ENCODE measurements at regions not wholly inside any gene's neighbourhood (a gene's known extent, or its start where the extent isn't known, plus 50 kb on each side); places are given as distances from the start of the nearest gene placed in this dataset.

DNA sequence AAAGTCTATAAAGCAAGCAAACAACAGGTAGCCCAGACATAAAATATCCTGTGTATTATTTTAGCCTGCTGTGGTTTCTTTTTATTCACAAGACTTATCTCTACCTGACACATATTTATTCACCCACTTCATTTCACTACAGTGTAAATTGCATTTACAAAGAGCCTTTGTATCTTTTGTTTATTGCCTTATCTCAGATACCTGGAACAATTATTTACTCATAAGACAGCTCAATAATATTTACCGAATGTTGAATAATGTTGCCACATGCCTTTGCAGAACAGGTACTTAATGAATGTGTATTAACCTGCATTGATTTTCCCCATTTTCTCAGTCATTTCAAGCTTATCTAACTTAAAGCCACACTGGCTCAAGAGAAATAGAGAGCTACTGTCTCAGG, 603.6 kb downstream of the FBXO15 start:
- CTCF ChIA-PET: no interaction called here
- ATAC-seq (ENCODE audit: low read depth): no peak
- Mint-ChIP-seq H3K27me3 (no peaks in the 10 kb centered on the region), H3K9me3 (no peaks in the 10 kb centered on the region), H3K4me1 (no peaks in the 10 kb centered on the region), H3K4me3 (no peak overlapping the region), H3K27ac (no peak overlapping the region), H3K36me3 (ENCODE audit: low read depth) (no peaks in the 10 kb centered on the region)
- no peak for DNase-seq
- TF ChIP-seq, protein P1, sequence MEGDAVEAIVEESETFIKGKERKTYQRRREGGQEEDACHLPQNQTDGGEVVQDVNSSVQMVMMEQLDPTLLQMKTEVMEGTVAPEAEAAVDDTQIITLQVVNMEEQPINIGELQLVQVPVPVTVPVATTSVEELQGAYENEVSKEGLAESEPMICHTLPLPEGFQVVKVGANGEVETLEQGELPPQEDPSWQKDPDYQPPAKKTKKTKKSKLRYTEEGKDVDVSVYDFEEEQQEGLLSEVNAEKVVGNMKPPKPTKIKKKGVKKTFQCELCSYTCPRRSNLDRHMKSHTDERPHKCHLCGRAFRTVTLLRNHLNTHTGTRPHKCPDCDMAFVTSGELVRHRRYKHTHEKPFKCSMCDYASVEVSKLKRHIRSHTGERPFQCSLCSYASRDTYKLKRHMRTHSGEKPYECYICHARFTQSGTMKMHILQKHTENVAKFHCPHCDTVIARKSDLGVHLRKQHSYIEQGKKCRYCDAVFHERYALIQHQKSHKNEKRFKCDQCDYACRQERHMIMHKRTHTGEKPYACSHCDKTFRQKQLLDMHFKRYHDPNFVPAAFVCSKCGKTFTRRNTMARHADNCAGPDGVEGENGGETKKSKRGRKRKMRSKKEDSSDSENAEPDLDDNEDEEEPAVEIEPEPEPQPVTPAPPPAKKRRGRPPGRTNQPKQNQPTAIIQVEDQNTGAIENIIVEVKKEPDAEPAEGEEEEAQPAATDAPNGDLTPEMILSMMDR (IDR thresholded peaks at IDR 0.05): no peak
- intact Hi-C loops (cut with micrococcal nuclease): no loop called here
- POLR2A ChIA-PET: no interaction called here

DNA sequence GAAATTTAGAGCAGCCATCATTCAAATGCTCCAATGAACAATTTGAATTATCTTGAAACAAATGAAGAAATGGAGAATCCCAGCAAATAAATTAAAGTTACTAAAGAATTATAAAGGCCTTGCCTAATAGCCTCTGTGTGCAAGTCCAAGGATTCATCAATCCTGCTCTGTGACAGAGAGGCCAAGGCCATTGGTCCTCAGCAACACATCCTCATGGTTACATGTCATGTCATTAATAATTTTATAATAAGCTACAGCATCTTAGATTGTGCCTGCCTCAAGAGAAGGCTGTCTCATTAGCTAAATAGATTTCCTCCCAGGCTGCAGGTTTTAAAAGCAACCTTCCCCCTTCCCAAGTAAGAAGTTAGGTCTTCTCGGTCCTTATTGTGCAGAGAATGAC, 611.6 kb downstream of the FBXO15 start:
- no peak overlapping the region for H3K4me3 Mint-ChIP-seq
- ChIA-PET POLR2A (no interaction called here), CTCF (no interaction called here)
- TF ChIP-seq, protein P1 (IDR thresholded peaks at IDR 0.05): no peak
- H3K9me3 Mint-ChIP-seq: no peaks in the 10 kb centered on the region
- no peak for DNase-seq
- H3K36me3 Mint-ChIP-seq (ENCODE audit: low read depth): no peaks in the 10 kb centered on the region
- intact Hi-C loops (cut with micrococcal nuclease): no loop called here
- no peaks in the 10 kb centered on the region for H3K4me1 Mint-ChIP-seq
- H3K27me3 Mint-ChIP-seq: no peaks in the 10 kb centered on the region
- H3K27ac Mint-ChIP-seq: no peak overlapping the region
- no peak for ATAC-seq (ENCODE audit: low read depth)

DNA sequence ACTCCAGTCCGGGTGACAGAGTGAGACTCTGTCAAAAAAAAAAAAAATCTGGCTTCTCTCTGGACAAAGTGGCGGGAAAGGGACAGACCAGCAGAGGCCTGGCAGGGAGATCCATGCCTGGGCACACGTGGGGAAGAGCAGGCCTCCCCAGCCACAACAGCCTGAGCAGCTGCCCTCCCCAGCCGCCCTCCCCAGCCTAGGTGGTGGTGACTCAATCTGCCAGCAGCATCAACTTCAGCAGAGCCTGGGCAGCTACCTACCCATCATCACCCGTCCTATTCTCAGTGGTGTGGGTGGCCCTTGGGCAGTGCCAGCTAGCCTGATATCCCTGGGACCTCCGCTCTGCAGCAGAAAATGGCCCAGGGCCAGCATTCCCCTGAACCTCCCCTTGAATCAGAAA, 612.4 kb downstream of the FBXO15 start:
- ATAC-seq (ENCODE audit: low read depth) (no peak), DNase-seq (no peak)
- ChIA-PET POLR2A (no interaction called here), CTCF (no interaction called here)
- no peak overlapping the region for H3K27ac Mint-ChIP-seq
- no peak overlapping the region for H3K4me3 Mint-ChIP-seq
- H3K9me3 Mint-ChIP-seq: no peaks in the 10 kb centered on the region
- TF ChIP-seq, protein P1 (IDR thresholded peaks at IDR 0.05): no peak
- intact Hi-C loops (cut with micrococcal nuclease): no loop called here
- no peaks in the 10 kb centered on the region for H3K27me3 Mint-ChIP-seq
- H3K36me3 Mint-ChIP-seq (ENCODE audit: low read depth): no peaks in the 10 kb centered on the region
- H3K4me1 Mint-ChIP-seq: no peaks in the 10 kb centered on the region

DNA sequence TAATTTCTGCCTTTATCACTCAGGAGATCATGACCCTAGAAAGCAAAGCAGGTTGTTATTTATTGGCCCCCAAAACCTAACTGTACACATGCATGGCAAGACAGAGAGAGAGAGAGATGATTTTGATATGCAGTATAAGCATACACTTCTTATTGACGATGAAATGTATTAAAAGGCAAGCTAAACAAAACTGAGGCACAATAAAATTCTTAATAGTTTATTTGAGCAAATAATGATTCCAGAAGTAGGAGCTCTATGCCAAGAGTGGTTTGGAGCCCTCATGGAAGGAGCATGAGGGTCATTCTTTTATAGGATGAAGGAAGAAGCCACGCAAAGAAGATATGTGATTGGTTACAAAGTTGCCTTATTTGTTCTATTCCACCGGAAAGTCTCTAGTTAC, 616.0 kb downstream of the FBXO15 start:
- ATAC-seq (ENCODE audit: low read depth): no peak
- Mint-ChIP-seq H3K36me3 (ENCODE audit: low read depth) (no peaks in the 10 kb centered on the region), H3K27ac (no peak overlapping the region), H3K4me1 (no peaks in the 10 kb centered on the region), H3K27me3 (no peaks in the 10 kb centered on the region), H3K4me3 (no peak overlapping the region), H3K9me3 (no peaks in the 10 kb centered on the region)
- intact Hi-C loops (cut with micrococcal nuclease): no loop called here
- no peak for DNase-seq
- CTCF ChIA-PET: no interaction called here
- POLR2A ChIA-PET: no interaction called here
- TF ChIP-seq, protein P1 (IDR thresholded peaks at IDR 0.05): no peak

DNA sequence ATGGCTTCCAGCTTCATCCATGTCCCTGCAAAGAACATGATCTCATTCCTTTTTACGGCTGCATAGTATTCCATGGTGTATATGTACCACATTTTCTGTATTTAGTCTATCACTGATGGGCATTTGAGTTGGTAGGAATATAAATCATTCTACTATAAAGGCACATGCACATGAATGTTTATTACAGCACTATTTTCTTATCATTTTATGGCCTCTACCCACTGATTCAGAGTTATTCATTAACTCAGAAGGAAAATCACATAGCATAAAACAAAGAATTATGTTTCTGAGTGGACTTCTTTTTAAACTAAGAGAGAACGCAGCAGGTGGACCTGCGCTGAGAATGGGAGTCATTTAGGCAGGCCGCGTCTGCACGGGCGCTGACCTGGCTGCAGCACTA, 619.6 kb downstream of the FBXO15 start:
- Mint-ChIP-seq H3K27ac (no peak overlapping the region), H3K27me3 (no peaks in the 10 kb centered on the region), H3K4me3 (no peak overlapping the region), H3K4me1 (no peaks in the 10 kb centered on the region), H3K9me3 (no peaks in the 10 kb centered on the region), H3K36me3 (ENCODE audit: low read depth) (no peaks in the 10 kb centered on the region)
- POLR2A ChIA-PET: no interaction called here
- TF ChIP-seq, protein P1 (IDR thresholded peaks at IDR 0.05): no peak
- CTCF ChIA-PET: no interaction called here
- intact Hi-C loops (cut with micrococcal nuclease): no loop called here
- no peak for ATAC-seq (ENCODE audit: low read depth)
- DNase-seq: no peak
